GM19351 (cell line): ENCODE measurements at regions not wholly inside any gene's neighbourhood (a gene's known extent, or its start where the extent isn't known, plus 50 kb on each side); places are given as distances from the start of the nearest gene placed in this dataset.
"Not testable (repeated sequence)": the region's sequence is repeated elsewhere in the genome, so short reads cannot be mapped to it uniquely, and the experiment has no call there.

Source experiments
- ATAC-seq: cut with Tn5 transposase; IDR thresholded peaks from one replicate; pipeline ENCODE4 v1.9.1; 2021; ENCODE audit warnings: mild to moderate bottlenecking, moderate library complexity; ENCODE audit not compliant: unreplicated experiment

GRCh38 chr17:21756856-21757619 lies 64.7 kb downstream of the KCNJ18 start:
- ATAC-seq, result no peak

- ATAC-seq, result not testable (repeated sequence)
Observed at GRCh38 chr17:21759636-21760035, 67.3 kb downstream of the KCNJ18 start.

- not testable (repeated sequence) for ATAC-seq
Observed at GRCh38 chr17:21763738-21764340, 71.5 kb downstream of the KCNJ18 start.

GRCh38 chr17:21765651-21766290 lies 73.4 kb downstream of the KCNJ18 start:
- not testable (repeated sequence) for ATAC-seq

- ATAC-seq, result not testable (repeated sequence)
Observed at GRCh38 chr17:21766565-21766964, 74.2 kb downstream of the KCNJ18 start.

- not testable (repeated sequence) for ATAC-seq
Observed at GRCh38 chr17:21767162-21768156, 75.1 kb downstream of the KCNJ18 start.

- not testable (repeated sequence) for ATAC-seq
Observed at GRCh38 chr17:21768244-21768643, 75.9 kb downstream of the KCNJ18 start.

GRCh38 chr17:21768729-21769462 lies 76.6 kb downstream of the KCNJ18 start:
- ATAC-seq, result not testable (repeated sequence)

- ATAC-seq, result not testable (repeated sequence)
Observed at GRCh38 chr17:21769781-21770180, 77.5 kb downstream of the KCNJ18 start.

GRCh38 chr17:21770466-21771446 lies 78.4 kb downstream of the KCNJ18 start:
- peak; percentile 50 for ATAC-seq

- ATAC-seq, result no peak
Observed at GRCh38 chr17:21772321-21772720, 80.0 kb downstream of the KCNJ18 start.

- ATAC-seq, result not testable (repeated sequence)
Observed at GRCh38 chr17:21772991-21773713, 80.8 kb downstream of the KCNJ18 start.

- no peak for ATAC-seq
Observed at GRCh38 chr17:21774263-21774662, 81.9 kb downstream of the KCNJ18 start.

- ATAC-seq, result not testable (repeated sequence)
Observed at GRCh38 chr17:21775566-21775965, 83.2 kb downstream of the KCNJ18 start.

GRCh38 chr17:21776921-21777320 lies 84.6 kb downstream of the KCNJ18 start:
- ATAC-seq, result not testable (repeated sequence)

GRCh38 chr17:21778866-21779265 lies 86.5 kb downstream of the KCNJ18 start:
- ATAC-seq, result not testable (repeated sequence)

GRCh38 chr17:21780293-21780888 lies 88.1 kb downstream of the KCNJ18 start:
- ATAC-seq, result not testable (repeated sequence)
